HFF-Myc (cell line): ENCODE measurements at regions not wholly inside any gene's neighbourhood (a gene's known extent, or its start where the extent isn't known, plus 50 kb on each side); places are given as distances from the start of the nearest gene placed in this dataset.

Experiments
- DNase-seq: peaks from one replicate; pipeline ENCODE4 v3.0.0-alpha.2; 2011; ENCODE audit warnings: low read depth; ENCODE audit errors: extremely low read depth
- H3K4me3 ChIP-seq: replicated peaks from 2 replicates; pipeline ENCODE4 v1.5.1; 2011; ENCODE audit warnings: low read depth, mild to moderate bottlenecking, control low read depth, low read length
- TF ChIP-seq, protein P1 (sequence below): IDR thresholded peaks from 2 replicates; pipeline ENCODE4 v1.5.1; 2012; ENCODE audit warnings: mild to moderate bottlenecking, low read depth, low read length, control low read depth; ENCODE audit errors: missing control alignments

- H3K4me3 ChIP-seq = no peak overlapping the region
- no peak for DNase-seq
- TF ChIP-seq, protein P1, sequence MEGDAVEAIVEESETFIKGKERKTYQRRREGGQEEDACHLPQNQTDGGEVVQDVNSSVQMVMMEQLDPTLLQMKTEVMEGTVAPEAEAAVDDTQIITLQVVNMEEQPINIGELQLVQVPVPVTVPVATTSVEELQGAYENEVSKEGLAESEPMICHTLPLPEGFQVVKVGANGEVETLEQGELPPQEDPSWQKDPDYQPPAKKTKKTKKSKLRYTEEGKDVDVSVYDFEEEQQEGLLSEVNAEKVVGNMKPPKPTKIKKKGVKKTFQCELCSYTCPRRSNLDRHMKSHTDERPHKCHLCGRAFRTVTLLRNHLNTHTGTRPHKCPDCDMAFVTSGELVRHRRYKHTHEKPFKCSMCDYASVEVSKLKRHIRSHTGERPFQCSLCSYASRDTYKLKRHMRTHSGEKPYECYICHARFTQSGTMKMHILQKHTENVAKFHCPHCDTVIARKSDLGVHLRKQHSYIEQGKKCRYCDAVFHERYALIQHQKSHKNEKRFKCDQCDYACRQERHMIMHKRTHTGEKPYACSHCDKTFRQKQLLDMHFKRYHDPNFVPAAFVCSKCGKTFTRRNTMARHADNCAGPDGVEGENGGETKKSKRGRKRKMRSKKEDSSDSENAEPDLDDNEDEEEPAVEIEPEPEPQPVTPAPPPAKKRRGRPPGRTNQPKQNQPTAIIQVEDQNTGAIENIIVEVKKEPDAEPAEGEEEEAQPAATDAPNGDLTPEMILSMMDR = no peak
Observed at GRCh38 chr3:70646635-70647034, 334.2 kb upstream of the MDFIC2 start.

GRCh38 chr3:70640481-70640880 lies 328.0 kb upstream of the MDFIC2 start:
- DNase-seq = no peak
- TF ChIP-seq, protein P1 = no peak
- H3K4me3 ChIP-seq = no peak overlapping the region

- no peak for DNase-seq
- H3K4me3 ChIP-seq = no peak overlapping the region
- TF ChIP-seq, protein P1 = no peak
Observed at GRCh38 chr3:70635301-70635700, 322.9 kb upstream of the MDFIC2 start.

GRCh38 chr3:70631716-70632307 lies 319.4 kb upstream of the MDFIC2 start:
- H3K4me3 ChIP-seq = no peak overlapping the region
- DNase-seq = no peak
- TF ChIP-seq, protein P1 = no peak

GRCh38 chr3:70621451-70621850 lies 309.0 kb upstream of the MDFIC2 start:
- H3K4me3 ChIP-seq = no peak overlapping the region
- TF ChIP-seq, protein P1 = no peak
- DNase-seq = no peak

DNA sequence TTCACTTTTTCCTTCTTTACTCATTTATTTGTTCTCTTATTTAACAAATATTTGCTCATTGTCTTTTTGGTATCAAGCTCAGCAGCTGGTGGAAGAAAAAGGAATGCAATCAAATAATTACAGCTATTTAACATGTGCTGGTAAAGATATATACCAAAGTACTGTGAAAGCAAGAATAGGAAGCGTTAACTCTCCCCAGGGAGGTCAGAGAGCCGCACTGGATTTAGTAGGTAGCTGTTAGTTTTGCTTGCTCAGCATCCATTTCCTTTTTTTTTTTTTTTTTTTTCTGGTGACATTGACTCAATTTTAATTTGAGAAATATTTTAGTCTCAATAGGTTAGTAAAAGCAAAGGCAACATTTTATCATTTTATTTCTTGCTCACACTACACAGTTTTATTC lies 308.5 kb upstream of the MDFIC2 start:
- no peak overlapping the region for H3K4me3 ChIP-seq
- TF ChIP-seq, protein P1 = no peak
- no peak for DNase-seq

DNA sequence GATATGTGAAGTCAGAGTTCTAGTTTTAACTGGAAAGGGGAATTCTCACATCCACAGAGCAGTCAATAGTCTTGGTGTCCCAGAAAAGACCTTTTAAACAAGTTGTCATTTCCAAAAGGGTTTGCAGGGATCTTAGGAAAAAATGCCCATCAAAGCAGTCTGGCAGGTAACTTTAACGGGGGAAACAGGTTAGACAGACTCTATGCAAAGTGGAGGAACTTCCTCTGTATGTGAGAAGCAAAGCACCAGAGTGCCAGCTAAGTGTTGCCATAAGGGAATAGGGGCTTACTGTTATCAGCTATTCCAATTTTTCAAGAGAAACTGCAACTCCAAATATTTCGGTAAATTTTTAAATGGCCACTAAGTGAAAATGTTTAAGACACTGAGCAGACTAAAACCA lies 307.9 kb upstream of the MDFIC2 start:
- TF ChIP-seq, protein P1 = no peak
- no peak for DNase-seq
- H3K4me3 ChIP-seq = no peak overlapping the region
